Liver (tissue), 3 donors: ENCODE measurements at regions not wholly inside any gene's neighbourhood (a gene's known extent, or its start where the extent isn't known, plus 50 kb on each side); places are given as distances from the start of the nearest gene placed in this dataset.

Source experiments
- CTCF ChIP-seq: fragments of 150-350 bp; IDR thresholded peaks from 2 replicates; pipeline ENCODE4 v1.5.1; 2017; ENCODE audit warnings: improper control_type of control experiment, low read depth, low read length; ENCODE audit not compliant: missing input control
- NR2F2 ChIP-seq: IDR thresholded peaks from 2 replicates; pipeline ENCODE4 v1.6.1; 2016; ENCODE audit warnings: antibody characterized with exemption
- RAD21 ChIP-seq, 2 donors: IDR thresholded peaks; 2 replicates each; pipeline ENCODE4 v1.6.1; 2016; ENCODE audit warnings: antibody characterized with exemption in 2 of 2, mild to moderate bottlenecking in 2 of 2
- REST ChIP-seq: IDR thresholded peaks from 2 replicates; pipeline ENCODE4 v1.6.1; 2016; ENCODE audit warnings: antibody characterized with exemption, mild to moderate bottlenecking
- TAF1 ChIP-seq: conservative IDR thresholded peaks from 2 replicates; pipeline ENCODE4 v1.6.1; 2016; ENCODE audit warnings: antibody characterized with exemption, mild to moderate bottlenecking
- donor health status: healthy.
- donor health status: healthy.

GRCh38 chr4:155559915-155560314 lies 106.7 kb upstream of the GUCY1A1 start:
- TF ChIP-seq NR2F2 = no peak
- no peak for TF ChIP-seq RAD21 (IDR thresholded peaks at IDR 0.05)
- no peak for TF ChIP-seq CTCF
- TF ChIP-seq REST = no peak
- TF ChIP-seq TAF1 = no peak
